ENCODE measurements at regions not wholly inside any gene's neighbourhood (a gene's known extent, or its start where the extent isn't known, plus 50 kb on each side); places are given as distances from the start of the nearest gene placed in this dataset.

GRCh38 chr4:17288151-17288550 is 223.7 kb downstream of the QDPR start:
- TF ChIP-seq CTCF (IDR thresholded peaks at IDR 0.05; ENCODE audit: low read depth, low read length) (no peak), MYC (IDR thresholded peaks at IDR 0.05; ENCODE audit: low read depth, low read length) (no peak)
